Testis (tissue), 2 donors: ENCODE measurements at regions not wholly inside any gene's neighbourhood (a gene's known extent, or its start where the extent isn't known, plus 50 kb on each side); places are given as distances from the start of the nearest gene placed in this dataset.

Experiments
- DNase-seq: peaks from one replicate; pipeline ENCODE4 v3.0.0-alpha.2; 2019
- H3K27ac ChIP-seq, 2 donors: fragments of 200-600 bp; sonication (generic); one replicate each; pipeline ENCODE4 v1.5.1; 2019
- H3K27me3 ChIP-seq: fragments of 200-600 bp; sonication (generic); one replicate; pipeline ENCODE4 v1.5.1; 2019
- H3K36me3 ChIP-seq: fragments of 200-600 bp; sonication (generic); one replicate; pipeline ENCODE4 v1.5.1; 2017; ENCODE audit warnings: low read depth; ENCODE audit errors: missing control alignments
- H3K4me1 ChIP-seq: fragments of 200-600 bp; sonication (generic); one replicate; pipeline ENCODE4 v1.5.1; 2019
- H3K4me3 ChIP-seq, 2 donors: fragments of 200-600 bp; sonication (generic); one replicate each; pipeline ENCODE4 v1.5.1; 2017 to 2019
- H3K9me3 ChIP-seq: fragments of 200-600 bp; sonication (generic); one replicate; pipeline ENCODE4 v1.5.1; 2017
- POLR2A ChIP-seq: fragments of 450-650 bp; IDR thresholded peaks from one replicate; pipeline ENCODE4 v1.6.1; 2017; ENCODE audit warnings: antibody characterized with exemption, mild to moderate bottlenecking, moderate library complexity
- WGBS, 2 donors: methylation state at CpG; one replicate each; pipeline ENCODE4 v1.1.5; 2018; 5-methylcytosine and 5-hydroxymethylcytosine counted together
- intact Hi-C: fragments of 100-400 bp; cut with DNase I; formaldehyde crosslinking; loops from one replicate; pipeline ENCODE4 v1.15.1; 2023; ENCODE audit warnings: low total_unique reads
- TF ChIP-seq, protein P1 (sequence below), 3 experiments: fragments of 450-650 bp in 2 of 3; fragments of 200-600 bp in 1 of 3; sonication (generic) in 1 of 3; IDR thresholded peaks; one replicate each; pipeline ENCODE4 v1.5.1; 2016 to 2019; ENCODE audit warnings: antibody characterized with exemption in 3 of 3, mild to moderate bottlenecking in 2 of 3, moderate library complexity in 1 of 3

DNA sequence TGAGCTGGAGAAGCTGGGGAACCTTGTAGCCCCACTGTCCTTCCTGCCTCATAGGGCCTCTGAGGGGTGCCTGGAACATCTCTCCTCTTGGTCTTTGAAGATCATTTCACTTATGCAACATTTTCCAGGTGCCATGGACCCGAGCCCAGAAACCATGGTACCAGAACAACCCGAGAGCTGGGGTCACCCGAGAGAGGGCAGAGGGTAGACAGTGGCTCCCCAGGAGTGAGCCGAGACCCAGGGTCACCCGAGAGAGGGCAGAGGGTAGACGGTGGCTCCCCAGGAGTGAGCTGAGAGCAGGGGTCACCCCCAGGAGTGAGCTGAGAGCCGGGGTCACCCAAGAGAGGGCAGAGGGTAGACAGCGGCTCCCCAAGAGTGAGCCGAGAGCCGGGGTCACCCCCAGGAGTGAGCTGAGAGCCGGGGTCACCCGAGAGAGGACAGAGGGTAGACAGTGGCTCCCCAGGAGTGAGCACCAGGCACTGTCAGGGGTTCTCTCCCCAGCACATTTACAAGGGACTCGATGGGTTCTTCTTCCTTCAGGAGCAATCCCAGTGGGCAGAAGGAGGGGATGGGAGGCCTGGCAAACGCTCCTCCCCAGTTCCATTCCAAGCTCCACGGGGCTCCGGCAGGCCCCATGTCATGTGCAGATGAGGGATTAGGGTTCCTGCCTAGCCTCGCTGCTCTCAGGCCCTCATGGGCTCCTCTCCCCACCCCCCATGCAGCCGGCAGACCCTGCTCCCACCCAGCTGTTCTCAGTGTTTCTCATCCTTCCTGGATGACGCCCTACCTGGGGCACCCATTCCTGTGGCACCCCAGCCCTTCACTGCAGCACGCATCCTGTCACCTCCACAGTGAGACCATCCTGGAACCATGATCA is 163.5 kb downstream of the RTP5 start:
- no peaks in the 10 kb centered on the region for H3K36me3 ChIP-seq
- no peak overlapping the region for H3K4me3 ChIP-seq
- peaks cover 7% of the 10 kb centered on the region for H3K4me1 ChIP-seq
- no peaks in the 10 kb centered on the region for H3K9me3 ChIP-seq
- TF ChIP-seq, protein P1, sequence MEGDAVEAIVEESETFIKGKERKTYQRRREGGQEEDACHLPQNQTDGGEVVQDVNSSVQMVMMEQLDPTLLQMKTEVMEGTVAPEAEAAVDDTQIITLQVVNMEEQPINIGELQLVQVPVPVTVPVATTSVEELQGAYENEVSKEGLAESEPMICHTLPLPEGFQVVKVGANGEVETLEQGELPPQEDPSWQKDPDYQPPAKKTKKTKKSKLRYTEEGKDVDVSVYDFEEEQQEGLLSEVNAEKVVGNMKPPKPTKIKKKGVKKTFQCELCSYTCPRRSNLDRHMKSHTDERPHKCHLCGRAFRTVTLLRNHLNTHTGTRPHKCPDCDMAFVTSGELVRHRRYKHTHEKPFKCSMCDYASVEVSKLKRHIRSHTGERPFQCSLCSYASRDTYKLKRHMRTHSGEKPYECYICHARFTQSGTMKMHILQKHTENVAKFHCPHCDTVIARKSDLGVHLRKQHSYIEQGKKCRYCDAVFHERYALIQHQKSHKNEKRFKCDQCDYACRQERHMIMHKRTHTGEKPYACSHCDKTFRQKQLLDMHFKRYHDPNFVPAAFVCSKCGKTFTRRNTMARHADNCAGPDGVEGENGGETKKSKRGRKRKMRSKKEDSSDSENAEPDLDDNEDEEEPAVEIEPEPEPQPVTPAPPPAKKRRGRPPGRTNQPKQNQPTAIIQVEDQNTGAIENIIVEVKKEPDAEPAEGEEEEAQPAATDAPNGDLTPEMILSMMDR (IDR thresholded peaks at IDR 0.05), result no peak
- no peak for TF ChIP-seq POLR2A
- H3K27me3 ChIP-seq, result no peaks in the 10 kb centered on the region
- DNase-seq, result no peak
- WGBS, 2 donors, result 84 to 86% methylated on average over 19 to 20 of the region's 20 CpGs
- no peak overlapping the region for H3K27ac ChIP-seq
- intact Hi-C loops, result no loop called here

DNA sequence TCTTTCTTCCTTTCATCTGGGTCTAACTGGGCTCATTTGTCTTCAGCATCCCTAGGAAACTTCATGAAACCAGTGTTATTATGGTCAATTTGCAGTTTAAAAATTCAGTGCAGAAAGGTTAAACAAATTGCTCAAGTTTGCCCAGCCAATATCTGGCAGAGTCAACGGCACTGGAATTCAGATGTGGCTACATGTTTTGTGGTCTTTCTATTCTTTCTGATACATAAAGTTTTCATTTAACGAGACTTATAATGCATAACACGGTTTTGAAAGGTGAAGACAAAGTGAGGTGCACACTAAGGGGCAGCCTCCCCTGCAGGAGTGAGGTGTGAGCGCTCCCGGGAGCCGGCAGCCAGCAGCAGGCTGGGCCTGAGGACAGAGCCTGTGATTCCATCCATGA is 164.6 kb downstream of the RTP5 start:
- no peak for TF ChIP-seq POLR2A
- TF ChIP-seq, protein P1 (IDR thresholded peaks at IDR 0.05), result no peak
- no peaks in the 10 kb centered on the region for H3K27me3 ChIP-seq
- WGBS, 2 donors, result 68 to 75% methylated on average over 6 of the region's 6 CpGs
- no peaks in the 10 kb centered on the region for H3K9me3 ChIP-seq
- no peak overlapping the region for H3K27ac ChIP-seq
- intact Hi-C loops, result no loop called here
- no peak for DNase-seq
- H3K4me1 ChIP-seq, result peaks cover 7% of the 10 kb centered on the region
- no peaks in the 10 kb centered on the region for H3K36me3 ChIP-seq
- no peak overlapping the region for H3K4me3 ChIP-seq

DNA sequence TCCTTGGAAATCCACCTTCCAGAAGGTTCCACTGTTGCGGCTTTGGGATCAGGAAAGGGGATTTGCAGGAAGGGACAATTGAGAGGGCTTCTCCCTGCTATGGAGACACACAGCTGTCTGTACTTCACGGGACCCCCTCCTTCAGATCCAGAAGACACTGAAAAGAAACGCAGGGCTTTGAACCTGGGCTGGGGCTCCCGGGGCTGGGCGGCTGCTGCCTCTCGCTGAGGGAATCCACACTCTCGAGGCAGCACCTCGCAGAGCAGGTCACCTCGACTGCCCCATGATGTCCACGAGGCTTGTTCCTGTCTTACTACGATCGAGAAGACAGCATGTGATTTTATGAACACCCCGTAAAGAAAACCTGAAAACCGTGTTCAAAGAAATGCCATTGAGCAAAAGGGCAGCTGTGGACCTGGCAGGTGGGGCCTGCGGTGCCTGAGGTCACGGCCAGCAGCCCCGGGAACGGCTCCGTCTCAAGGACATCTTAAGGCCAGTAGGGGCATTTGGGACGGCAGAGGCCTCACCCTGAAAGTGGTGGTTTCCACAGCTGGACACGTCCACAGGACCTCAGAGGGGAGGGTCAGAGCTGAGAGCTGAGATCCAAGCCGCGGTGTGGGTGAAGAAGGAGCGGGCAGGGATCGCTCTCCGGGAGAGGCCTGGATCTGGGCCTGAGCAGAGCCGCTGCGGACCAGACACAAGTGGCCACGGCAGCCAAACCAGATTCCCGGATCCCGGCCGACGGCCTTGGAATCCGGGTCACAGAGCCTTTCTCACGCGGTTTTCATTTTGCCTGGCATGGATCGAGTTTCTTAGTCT is 165.7 kb downstream of the RTP5 start:
- Histone ChIP-seq H3K36me3 (no peaks in the 10 kb centered on the region), H3K27ac (peak overlapping the region in 1 of 2 donors; percentile 24), H3K9me3 (no peaks in the 10 kb centered on the region), H3K4me1 (peaks cover 7% of the 10 kb centered on the region), H3K27me3 (no peaks in the 10 kb centered on the region), H3K4me3 (no peak overlapping the region)
- 61 to 74% methylated on average over 26 to 37 of the region's 37 CpGs for WGBS, 2 donors
- intact Hi-C loops, result no loop called here
- DNase-seq, result peak; percentile 54
- TF ChIP-seq POLR2A, result no peak
- TF ChIP-seq, protein P1 (IDR thresholded peaks at IDR 0.05), result no peak

DNA sequence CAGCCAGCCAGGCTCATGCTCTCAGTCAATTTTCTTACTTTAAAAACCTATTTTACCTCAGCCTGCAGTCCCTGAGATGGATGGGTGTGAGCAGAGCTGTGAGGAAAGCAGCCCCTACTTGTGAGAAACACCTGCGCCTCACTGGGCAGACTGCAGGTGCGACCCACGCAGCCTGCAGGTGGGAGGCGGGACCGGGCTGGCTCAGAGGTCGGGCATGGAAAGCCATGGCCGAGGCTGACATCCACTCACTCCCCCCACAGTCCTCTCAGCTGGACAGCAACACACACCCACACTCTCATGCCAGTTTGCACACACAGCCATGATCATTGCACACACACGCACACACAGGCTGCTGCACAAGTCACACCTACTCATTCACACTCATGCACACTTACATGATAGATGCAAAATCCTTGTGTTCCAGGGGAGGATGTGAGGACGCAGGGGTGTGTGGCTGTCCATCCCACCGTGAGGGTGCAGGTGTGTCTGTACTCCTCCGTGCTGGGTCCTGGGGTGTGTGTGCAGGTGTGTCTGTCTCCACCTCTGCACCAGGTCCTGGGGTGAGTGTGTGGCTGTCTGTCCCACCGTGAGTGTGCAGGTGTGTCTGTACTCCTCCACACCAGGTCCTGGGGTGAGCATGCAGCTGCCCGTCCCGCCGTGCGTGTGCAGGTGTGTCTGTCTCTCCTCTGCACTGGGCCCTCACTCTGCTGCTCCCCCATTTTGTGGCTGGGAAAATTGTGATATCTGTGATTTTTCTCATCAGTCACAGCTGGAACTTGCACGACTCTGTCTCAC is 166.5 kb downstream of the RTP5 start:
- no peaks in the 10 kb centered on the region for H3K36me3 ChIP-seq
- TF ChIP-seq, protein P1 (IDR thresholded peaks at IDR 0.05), result no peak
- no peak for TF ChIP-seq POLR2A
- no peaks in the 10 kb centered on the region for H3K9me3 ChIP-seq
- WGBS, 2 donors, result 74 to 86% methylated on average over 8 to 17 of the region's 17 CpGs
- no peak overlapping the region for H3K27ac ChIP-seq
- no peaks in the 10 kb centered on the region for H3K27me3 ChIP-seq
- no peak overlapping the region for H3K4me3 ChIP-seq
- no peak for DNase-seq
- H3K4me1 ChIP-seq, result peaks cover 7% of the 10 kb centered on the region
- intact Hi-C loops, result no loop called here
